Activated naive CD8-positive, alpha-beta T cell treated with anti-CD3 and anti-CD28 coated beads, Interleukin-2, amount 50 U/mL, for 24 hours (primary cell): ENCODE measurements at regions not wholly inside any gene's neighbourhood (a gene's known extent, or its start where the extent isn't known, plus 50 kb on each side); places are given as distances from the start of the nearest gene placed in this dataset.

Experiments used
- ATAC-seq: fragments of 150-1000 bp; cut with Tn5 transposase; one replicate; pipeline ENCODE4 v1.10.0; 2021
- DNase-seq: peaks from one replicate; pipeline ENCODE4 v3.0.0; 2021
- H3K27ac Mint-ChIP-seq: one replicate; pipeline ENCODE4 v1.8.0; 2021; ENCODE audit warnings: mild to moderate bottlenecking, mixed read lengths
- H3K27me3 Mint-ChIP-seq: one replicate; pipeline ENCODE4 v1.8.0; 2021; ENCODE audit warnings: mixed read lengths
- H3K36me3 Mint-ChIP-seq: one replicate; pipeline ENCODE4 v1.8.0; 2021; ENCODE audit warnings: low read depth, mixed read lengths
- H3K4me1 Mint-ChIP-seq: one replicate; pipeline ENCODE4 v1.8.0; 2021; ENCODE audit warnings: mixed read lengths
- H3K4me3 Mint-ChIP-seq: one replicate; pipeline ENCODE4 v1.8.0; 2021; ENCODE audit warnings: mild to moderate bottlenecking, moderate library complexity, mixed read lengths
- H3K9me3 Mint-ChIP-seq: one replicate; pipeline ENCODE4 v1.8.0; 2021; ENCODE audit warnings: mixed read lengths

GRCh38 chr16:59259074-59259949, 525.2 kb upstream of the GOT2 start:
- no peak overlapping the region for H3K4me3 Mint-ChIP-seq
- no peaks in the 10 kb centered on the region for H3K36me3 Mint-ChIP-seq
- H3K27me3 Mint-ChIP-seq = no peaks in the 10 kb centered on the region
- peaks cover 22% of the 10 kb centered on the region for H3K4me1 Mint-ChIP-seq
- ATAC-seq = peak; percentile 55
- peak; percentile 13 for DNase-seq
- H3K27ac Mint-ChIP-seq = no peak overlapping the region
- peaks cover 3% of the 10 kb centered on the region for H3K9me3 Mint-ChIP-seq

- no peak for ATAC-seq
- Mint-ChIP-seq H3K27ac (no peak overlapping the region), H3K4me3 (no peak overlapping the region), H3K36me3 (no peaks in the 10 kb centered on the region), H3K9me3 (peaks cover 5% of the 10 kb centered on the region), H3K4me1 (no peaks in the 10 kb centered on the region), H3K27me3 (no peaks in the 10 kb centered on the region)
- DNase-seq = no peak
Measured at GRCh38 chr16:59252317-59252716, 518.2 kb upstream of the GOT2 start.

- no peak for DNase-seq
- Mint-ChIP-seq H3K4me3 (no peak overlapping the region), H3K36me3 (no peaks in the 10 kb centered on the region), H3K27me3 (no peaks in the 10 kb centered on the region), H3K4me1 (no peaks in the 10 kb centered on the region), H3K27ac (no peak overlapping the region), H3K9me3 (no peaks in the 10 kb centered on the region)
- ATAC-seq = no peak
Measured at GRCh38 chr16:59249011-59249410, 514.9 kb upstream of the GOT2 start.

- Mint-ChIP-seq H3K4me3 (no peak overlapping the region), H3K36me3 (no peaks in the 10 kb centered on the region), H3K9me3 (no peaks in the 10 kb centered on the region), H3K27ac (no peak overlapping the region), H3K4me1 (no peaks in the 10 kb centered on the region), H3K27me3 (no peaks in the 10 kb centered on the region)
- ATAC-seq = no peak
- no peak for DNase-seq
Measured at GRCh38 chr16:59242556-59242955, 508.4 kb upstream of the GOT2 start.

- no peaks in the 10 kb centered on the region for H3K27me3 Mint-ChIP-seq
- ATAC-seq (no peak), DNase-seq (no peak)
- H3K9me3 Mint-ChIP-seq = no peaks in the 10 kb centered on the region
- no peak overlapping the region for H3K4me3 Mint-ChIP-seq
- H3K27ac Mint-ChIP-seq = no peak overlapping the region
- no peaks in the 10 kb centered on the region for H3K4me1 Mint-ChIP-seq
- no peaks in the 10 kb centered on the region for H3K36me3 Mint-ChIP-seq
Measured at GRCh38 chr16:59238246-59238645, 504.1 kb upstream of the GOT2 start.

GRCh38 chr16:59236804-59237458, 502.8 kb upstream of the GOT2 start:
- Mint-ChIP-seq H3K4me1 (no peaks in the 10 kb centered on the region), H3K9me3 (no peaks in the 10 kb centered on the region), H3K27ac (no peak overlapping the region), H3K27me3 (no peaks in the 10 kb centered on the region), H3K36me3 (no peaks in the 10 kb centered on the region), H3K4me3 (no peak overlapping the region)
- DNase-seq (no peak), ATAC-seq (no peak)

- ATAC-seq (no peak), DNase-seq (no peak)
- Mint-ChIP-seq H3K27ac (no peak overlapping the region), H3K9me3 (peaks cover 3% of the 10 kb centered on the region), H3K27me3 (no peaks in the 10 kb centered on the region), H3K4me3 (no peak overlapping the region), H3K36me3 (no peaks in the 10 kb centered on the region), H3K4me1 (no peaks in the 10 kb centered on the region)
Measured at GRCh38 chr16:59224401-59224800, 490.3 kb upstream of the GOT2 start.

GRCh38 chr16:59220011-59220410, 485.9 kb upstream of the GOT2 start:
- H3K27me3 Mint-ChIP-seq = no peaks in the 10 kb centered on the region
- no peak overlapping the region for H3K27ac Mint-ChIP-seq
- ATAC-seq (no peak), DNase-seq (no peak)
- no peak overlapping the region for H3K4me3 Mint-ChIP-seq
- H3K4me1 Mint-ChIP-seq = no peaks in the 10 kb centered on the region
- H3K36me3 Mint-ChIP-seq = no peaks in the 10 kb centered on the region
- peaks cover 3% of the 10 kb centered on the region for H3K9me3 Mint-ChIP-seq

- Mint-ChIP-seq H3K27ac (no peak overlapping the region), H3K4me1 (no peaks in the 10 kb centered on the region), H3K9me3 (peaks cover 10% of the 10 kb centered on the region), H3K4me3 (no peak overlapping the region), H3K27me3 (peaks cover 2% of the 10 kb centered on the region), H3K36me3 (no peaks in the 10 kb centered on the region)
- DNase-seq = no peak
- ATAC-seq = no peak
Measured at GRCh38 chr16:59216291-59216690, 482.2 kb upstream of the GOT2 start.

GRCh38 chr16:59214455-59214854, 480.3 kb upstream of the GOT2 start:
- H3K4me3 Mint-ChIP-seq = no peak overlapping the region
- H3K9me3 Mint-ChIP-seq = peaks cover 10% of the 10 kb centered on the region
- DNase-seq (no peak), ATAC-seq (no peak)
- H3K36me3 Mint-ChIP-seq = no peaks in the 10 kb centered on the region
- no peak overlapping the region for H3K27ac Mint-ChIP-seq
- peaks cover 2% of the 10 kb centered on the region for H3K27me3 Mint-ChIP-seq
- H3K4me1 Mint-ChIP-seq = no peaks in the 10 kb centered on the region

- DNase-seq = no peak
- Mint-ChIP-seq H3K36me3 (no peaks in the 10 kb centered on the region), H3K27me3 (peaks cover 2% of the 10 kb centered on the region), H3K4me3 (no peak overlapping the region), H3K27ac (no peak overlapping the region), H3K4me1 (no peaks in the 10 kb centered on the region), H3K9me3 (peaks cover 10% of the 10 kb centered on the region)
- ATAC-seq = no peak
Measured at GRCh38 chr16:59213952-59214351, 479.8 kb upstream of the GOT2 start.

- DNase-seq (no peak), ATAC-seq (no peak)
- Mint-ChIP-seq H3K4me3 (no peak overlapping the region), H3K27ac (no peak overlapping the region), H3K27me3 (peaks cover 2% of the 10 kb centered on the region), H3K4me1 (no peaks in the 10 kb centered on the region), H3K36me3 (no peaks in the 10 kb centered on the region), H3K9me3 (peaks cover 10% of the 10 kb centered on the region)
Measured at GRCh38 chr16:59212492-59213024, 478.4 kb upstream of the GOT2 start.

- H3K9me3 Mint-ChIP-seq = peaks cover 11% of the 10 kb centered on the region
Measured at GRCh38 chr16:59210955-59211541, 476.9 kb upstream of the GOT2 start.

GRCh38 chr16:59205403-59205802, 471.3 kb upstream of the GOT2 start:
- no peaks in the 10 kb centered on the region for H3K27me3 Mint-ChIP-seq
- no peaks in the 10 kb centered on the region for H3K36me3 Mint-ChIP-seq
- ATAC-seq = no peak
- H3K9me3 Mint-ChIP-seq = peaks cover 5% of the 10 kb centered on the region
- H3K4me1 Mint-ChIP-seq = no peaks in the 10 kb centered on the region
- H3K4me3 Mint-ChIP-seq = no peak overlapping the region
- H3K27ac Mint-ChIP-seq = no peak overlapping the region
- DNase-seq = no peak

More at GRCh38 chr16:59210955-59211541, 476.9 kb upstream of the GOT2 start:
- Mint-ChIP-seq H3K36me3 (no peaks in the 10 kb centered on the region), H3K4me3 (no peak overlapping the region), H3K27ac (no peak overlapping the region), H3K4me1 (no peaks in the 10 kb centered on the region), H3K27me3 (peaks cover 2% of the 10 kb centered on the region)
- ATAC-seq (no peak), DNase-seq (no peak)

GRCh38 chr16:59204589-59204988, 470.5 kb upstream of the GOT2 start:
- Mint-ChIP-seq H3K27ac (no peak overlapping the region), H3K4me1 (no peaks in the 10 kb centered on the region), H3K4me3 (no peak overlapping the region), H3K27me3 (no peaks in the 10 kb centered on the region), H3K9me3 (peaks cover 5% of the 10 kb centered on the region), H3K36me3 (no peaks in the 10 kb centered on the region)
- DNase-seq (no peak), ATAC-seq (no peak)
